GM21825 (cell line): ENCODE measurements at regions not wholly inside any gene's neighbourhood (a gene's known extent, or its start where the extent isn't known, plus 50 kb on each side); places are given as distances from the start of the nearest gene placed in this dataset.
"Not testable (repeated sequence)": the region's sequence is repeated elsewhere in the genome, so short reads cannot be mapped to it uniquely, and the experiment has no call there.

Experiments used
- ATAC-seq: cut with Tn5 transposase; IDR thresholded peaks from one replicate; pipeline ENCODE4 v1.9.1; 2021; ENCODE audit warnings: mild to moderate bottlenecking, moderate library complexity; ENCODE audit not compliant: unreplicated experiment

DNA sequence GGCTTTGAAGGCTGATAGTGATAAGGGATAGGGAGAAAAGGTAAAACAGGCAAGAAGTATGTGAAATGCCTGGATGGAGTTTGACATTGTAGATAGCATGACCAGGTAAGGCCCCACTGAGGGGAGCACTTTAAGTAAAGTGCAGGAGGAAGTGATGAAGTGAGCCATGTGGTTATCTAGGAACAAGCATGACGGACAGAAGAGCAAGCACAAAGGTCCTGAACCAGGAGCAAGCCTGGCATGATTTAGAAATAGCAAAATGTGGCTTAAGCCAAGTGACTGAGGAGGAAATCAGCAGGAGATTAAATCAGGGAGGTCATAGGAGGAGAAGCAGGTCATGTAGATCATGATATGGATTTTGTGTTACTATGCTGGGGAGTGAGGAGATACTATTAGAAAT, 129.2 kb downstream of the GLUL start:
- no peak for ATAC-seq

DNA sequence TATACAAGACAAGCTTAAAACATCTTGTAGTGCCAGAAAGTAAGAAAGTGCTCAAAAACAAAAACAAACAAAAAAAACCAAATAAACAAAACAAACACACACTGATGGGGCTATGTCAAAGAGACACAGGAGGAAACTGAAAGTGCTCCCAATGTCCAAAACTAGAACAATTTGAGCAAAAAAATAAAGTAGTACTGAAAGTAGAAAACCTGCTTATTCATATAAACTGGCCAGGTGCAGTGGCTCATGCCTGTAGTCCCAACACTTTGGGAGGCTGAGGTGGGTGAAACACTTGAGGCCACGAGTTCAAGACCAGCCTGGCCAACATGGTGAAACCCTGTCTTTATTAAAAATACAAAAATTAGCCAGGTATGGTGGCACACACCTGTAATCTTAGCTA, 129.9 kb downstream of the GLUL start:
- ATAC-seq: no peak

DNA sequence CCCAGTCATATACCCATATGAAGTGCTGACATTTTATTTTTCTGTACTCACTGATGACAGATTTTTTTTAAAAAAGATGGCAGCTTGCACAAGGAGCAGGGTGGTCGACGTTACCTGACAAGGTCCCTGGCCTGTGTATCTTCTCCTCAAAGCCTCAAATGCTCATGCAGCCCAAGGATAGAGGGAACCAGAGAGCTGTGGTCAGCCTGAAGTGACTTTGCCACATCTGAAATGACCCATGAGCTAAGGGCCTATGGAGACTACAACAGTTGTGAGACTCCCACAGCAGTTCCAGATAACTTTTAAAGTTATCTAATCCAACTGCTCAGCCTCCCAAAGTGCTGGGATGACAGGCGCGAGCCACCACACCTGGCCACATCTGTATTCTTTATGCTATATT, 131.1 kb downstream of the GLUL start:
- ATAC-seq: no peak

DNA sequence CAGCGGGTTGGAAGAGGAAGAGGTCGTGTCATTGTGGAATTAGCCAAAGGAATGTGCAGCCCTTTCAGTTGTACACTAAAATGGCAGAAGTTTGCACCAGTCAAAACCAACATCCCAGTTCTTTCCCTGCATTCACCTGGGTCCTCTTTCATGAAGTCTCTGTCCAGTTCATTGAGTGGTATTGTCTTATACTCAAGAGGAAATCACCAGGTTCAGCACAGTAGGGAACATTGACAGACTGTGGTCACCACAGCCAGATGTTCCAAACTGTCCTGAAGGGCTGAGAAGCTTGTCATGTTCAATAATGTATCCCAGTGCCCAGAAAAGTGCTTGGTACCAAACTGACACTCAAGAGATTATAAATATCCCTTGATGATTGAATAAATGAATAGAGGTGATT, 131.6 kb downstream of the GLUL start:
- no peak for ATAC-seq

DNA sequence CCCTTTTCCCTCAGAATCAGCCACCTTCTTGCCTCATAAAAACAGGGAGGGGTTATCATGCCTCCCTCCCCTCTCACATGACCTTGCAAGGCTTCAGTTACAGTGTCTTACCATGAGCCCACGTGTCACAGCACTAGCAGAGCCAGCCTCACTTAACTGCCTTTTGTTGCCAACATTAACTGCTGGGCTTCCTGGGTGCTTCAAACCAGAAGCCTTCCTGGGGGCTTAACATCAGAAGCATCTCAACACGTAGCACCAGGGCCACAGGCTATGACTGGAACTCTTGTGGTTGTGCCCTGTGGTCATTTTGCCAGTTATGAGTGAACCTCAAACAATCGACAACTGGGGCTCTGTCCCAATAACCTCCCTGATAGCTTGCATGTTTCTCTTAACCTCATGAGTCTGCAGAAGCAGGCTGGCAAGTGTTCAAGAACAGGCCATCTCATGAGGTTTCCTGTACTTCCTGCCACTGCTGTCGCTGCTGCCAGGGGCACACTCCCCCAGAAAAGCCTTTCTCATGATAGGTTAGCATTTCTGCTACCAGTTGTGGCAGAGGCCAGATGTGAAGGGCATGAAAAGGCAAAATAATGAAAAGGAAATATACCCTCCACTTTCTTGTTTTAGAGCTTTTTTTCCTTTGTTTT, 132.2 kb downstream of the GLUL start:
- ATAC-seq: peak; percentile 66

DNA sequence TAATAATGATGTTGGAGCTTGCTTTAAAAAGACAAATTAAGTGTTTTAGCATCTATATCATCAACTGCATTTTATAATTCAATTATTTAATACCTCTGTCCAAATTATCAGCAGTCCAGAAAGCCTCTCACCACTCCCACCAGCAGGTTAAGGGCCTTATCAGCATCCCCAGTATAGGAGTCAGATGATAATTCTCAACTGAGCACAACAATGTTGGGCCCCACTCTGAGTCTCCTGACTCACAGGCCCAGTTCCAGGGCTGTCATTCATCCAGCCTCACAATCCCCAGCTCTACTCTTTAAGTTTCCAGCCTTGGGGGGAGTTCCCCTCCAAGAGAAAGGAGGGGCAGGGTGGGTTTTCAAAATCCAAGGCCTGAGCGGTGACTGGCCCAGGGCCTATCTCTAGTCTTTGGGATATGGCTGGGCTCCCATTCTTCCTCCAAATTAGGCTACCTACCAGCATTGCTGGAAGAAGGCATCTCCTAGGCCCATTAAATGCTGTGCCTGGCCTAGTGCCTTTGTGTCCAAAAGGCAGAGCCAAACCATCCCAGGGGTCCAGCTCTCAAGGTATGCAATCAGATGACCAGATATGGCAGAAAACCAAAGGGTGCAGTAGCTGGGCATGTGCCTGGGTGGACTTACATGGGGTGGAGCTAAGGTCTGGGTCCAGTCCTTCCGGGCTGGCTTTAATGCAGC, 134.1 kb downstream of the GLUL start:
- ATAC-seq: no peak

DNA sequence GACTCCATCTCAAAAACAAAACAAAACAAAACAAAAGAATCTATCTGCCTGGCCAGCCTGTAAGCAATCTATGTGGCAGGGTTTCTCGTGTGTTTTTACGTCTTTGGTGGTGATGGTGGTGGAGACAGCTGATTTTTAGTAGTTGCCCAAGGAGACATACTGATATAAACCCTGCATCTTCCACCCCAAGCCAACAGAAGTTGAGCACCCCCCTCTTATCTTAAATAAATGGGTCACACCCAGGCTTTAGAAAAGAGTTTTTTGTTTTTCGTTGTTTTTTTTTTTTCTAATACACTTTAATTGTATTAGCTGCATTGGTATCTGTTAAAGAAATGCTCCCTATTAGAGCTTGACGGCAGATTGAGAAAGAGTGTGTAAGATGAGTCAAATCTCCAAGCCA, 134.7 kb downstream of the GLUL start:
- no peak for ATAC-seq

DNA sequence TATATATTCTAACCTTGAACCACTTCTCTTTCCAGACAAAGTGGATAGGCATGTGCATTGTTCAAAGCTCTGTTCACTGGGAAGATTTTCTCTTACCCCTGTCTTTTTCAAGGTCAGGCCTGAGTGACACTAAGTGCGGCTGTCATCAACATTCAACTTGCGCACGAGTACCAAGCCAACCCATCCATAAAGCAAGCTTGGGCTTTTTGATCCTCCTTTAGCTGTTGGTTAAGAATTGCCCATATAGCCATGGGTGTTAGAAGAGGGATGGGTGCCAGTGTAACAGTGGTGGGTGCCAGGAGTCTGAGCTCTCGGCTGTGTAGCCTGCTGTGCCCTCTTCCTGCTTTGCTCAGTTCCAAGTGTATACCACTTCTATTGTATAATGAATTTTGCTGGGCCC, 136.1 kb downstream of the GLUL start:
- no peak for ATAC-seq

DNA sequence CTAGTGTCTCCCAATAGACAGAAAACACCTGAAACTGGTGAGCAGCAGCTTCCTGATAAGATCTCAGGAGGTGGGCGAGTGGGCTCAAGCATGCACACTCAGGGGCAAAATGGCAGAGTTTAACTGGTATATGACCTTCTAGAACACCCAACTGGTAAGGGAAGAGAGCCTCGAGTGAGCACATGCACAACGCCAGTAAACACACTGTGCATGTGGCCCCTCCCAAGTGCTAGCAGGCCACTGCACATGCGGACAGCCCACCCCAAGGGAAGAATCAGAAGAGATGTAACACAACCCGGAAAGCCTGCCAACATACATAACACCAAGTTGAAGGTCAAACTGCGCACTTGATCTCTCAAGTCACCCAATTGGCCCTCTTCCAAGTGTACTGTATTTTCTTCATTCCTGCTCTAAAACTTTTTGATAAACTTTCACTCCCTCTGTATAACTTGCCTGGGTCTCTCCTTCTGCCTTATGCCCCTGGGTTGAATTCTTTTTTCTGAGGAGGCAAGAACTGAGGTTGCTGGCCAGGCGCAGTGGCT, 138.2 kb downstream of the GLUL start:
- ATAC-seq: no peak

DNA sequence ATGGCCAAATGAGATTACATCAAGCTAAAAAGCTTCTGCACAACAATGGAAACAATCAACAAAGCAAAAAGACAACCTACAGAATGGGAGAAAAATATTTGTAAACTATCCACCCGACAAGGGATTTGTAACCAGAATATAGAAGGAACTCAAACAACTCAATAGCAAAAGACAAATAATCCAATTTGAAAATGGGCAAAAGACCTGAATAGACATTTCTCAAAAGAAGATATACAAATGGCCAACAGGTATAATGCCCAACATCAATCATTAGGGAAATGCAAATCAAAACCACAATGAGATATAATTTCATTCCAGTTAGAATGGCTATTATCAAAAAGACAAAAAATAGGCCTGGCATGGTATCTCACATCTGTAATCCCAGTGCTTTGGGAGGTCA, 140.0 kb downstream of the GLUL start:
- ATAC-seq: no peak

DNA sequence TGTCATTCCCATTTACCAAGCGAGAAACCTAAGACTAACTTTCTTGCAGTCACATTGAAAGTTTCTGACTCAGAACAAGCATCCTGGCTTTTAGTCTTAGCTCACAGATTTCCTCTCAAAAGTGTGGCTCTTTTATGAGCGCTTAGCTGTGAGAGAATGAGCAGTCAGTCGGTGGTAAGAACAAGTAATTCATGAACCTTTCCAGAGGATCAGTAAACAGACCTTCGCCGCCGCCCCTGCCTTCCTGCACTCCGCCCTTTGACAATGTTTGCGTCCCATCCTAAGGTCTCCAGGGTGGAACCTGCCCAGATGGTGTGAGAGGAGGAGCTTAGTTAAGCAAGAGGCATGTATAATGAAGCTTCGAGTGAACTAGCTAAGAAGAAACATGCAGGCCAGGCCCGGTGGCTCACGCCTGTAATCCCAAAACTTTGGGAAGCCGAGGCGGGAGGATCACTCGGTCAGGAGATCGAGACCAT, 142.4 kb downstream of the GLUL start:
- peak; percentile 85 for ATAC-seq

DNA sequence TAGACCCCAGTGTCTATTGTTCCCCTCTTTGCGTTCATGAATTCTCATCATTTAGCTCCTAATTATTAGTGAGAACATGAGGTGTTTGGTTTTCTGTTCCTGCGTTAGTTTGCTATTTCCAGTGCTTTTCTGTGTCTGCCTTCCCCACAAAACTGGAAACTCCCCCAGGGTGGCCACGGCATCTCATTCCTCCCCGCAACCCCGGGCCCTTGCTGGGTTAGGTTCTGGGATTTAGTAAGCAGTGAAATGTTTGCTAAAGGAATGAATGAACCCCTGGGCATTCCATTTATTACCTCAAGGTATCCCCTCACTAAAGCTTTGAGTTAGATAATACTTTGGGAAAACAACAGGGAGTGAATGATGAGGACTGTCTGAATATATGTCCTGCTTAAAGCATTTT, 142.9 kb downstream of the GLUL start:
- peak; percentile 39 for ATAC-seq

DNA sequence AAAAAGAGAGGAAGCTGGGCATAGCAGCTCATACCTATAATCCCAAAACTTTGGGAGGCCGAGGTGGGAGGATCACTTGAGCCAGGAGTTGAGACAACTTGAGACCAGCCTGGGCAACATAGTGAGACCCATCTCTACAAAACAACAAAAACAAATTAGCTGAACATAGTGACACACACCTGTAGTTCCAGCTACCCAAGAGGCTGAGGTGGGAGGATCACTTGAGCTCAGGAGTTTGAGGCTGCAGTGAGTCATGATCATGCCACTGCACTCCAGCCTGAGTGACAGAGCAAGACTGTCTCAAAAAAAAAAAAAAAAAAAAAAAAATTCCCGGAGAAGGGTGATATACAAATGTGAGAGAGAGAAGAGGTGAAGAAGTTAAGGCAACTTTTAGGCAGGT, 143.8 kb downstream of the GLUL start:
- ATAC-seq: not testable (repeated sequence)

DNA sequence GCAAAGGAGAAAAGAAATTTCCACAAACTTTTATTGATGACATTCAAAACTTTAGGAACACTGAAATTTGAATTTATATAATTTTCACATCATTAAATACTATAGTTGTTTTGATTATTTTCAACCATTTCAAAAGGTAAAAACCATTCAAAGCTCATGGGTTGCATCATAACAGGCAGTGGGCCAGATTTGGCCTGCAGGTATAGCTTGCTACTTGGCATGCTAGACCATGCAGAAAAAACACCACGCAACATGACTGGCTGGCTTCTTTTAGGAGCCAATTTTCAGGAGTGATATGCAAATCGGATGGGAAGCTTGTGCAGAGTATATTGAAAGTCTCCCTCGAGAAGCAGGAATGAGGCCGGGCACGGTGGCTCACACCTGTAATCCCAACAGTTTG, 144.8 kb downstream of the GLUL start:
- ATAC-seq: no peak

DNA sequence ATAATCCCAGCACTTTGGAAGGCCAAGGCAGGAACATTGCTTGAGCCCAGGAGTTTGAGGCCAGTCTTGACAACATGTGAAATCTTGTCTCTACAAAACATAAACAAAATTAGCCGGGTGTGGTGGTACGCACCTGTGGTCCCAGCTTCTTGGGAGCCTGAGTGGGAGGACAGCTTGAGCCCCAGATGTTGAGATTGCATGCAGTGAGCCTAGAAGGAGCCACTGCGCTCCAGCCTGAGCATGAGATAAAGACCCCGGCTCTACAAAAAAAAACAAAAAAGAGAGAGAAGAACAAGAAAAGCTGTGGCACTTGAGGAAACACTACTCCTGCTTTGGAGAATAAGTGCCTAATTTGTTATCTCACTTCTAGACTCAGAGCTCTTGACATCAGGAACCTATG, 146.6 kb downstream of the GLUL start:
- ATAC-seq: no peak

DNA sequence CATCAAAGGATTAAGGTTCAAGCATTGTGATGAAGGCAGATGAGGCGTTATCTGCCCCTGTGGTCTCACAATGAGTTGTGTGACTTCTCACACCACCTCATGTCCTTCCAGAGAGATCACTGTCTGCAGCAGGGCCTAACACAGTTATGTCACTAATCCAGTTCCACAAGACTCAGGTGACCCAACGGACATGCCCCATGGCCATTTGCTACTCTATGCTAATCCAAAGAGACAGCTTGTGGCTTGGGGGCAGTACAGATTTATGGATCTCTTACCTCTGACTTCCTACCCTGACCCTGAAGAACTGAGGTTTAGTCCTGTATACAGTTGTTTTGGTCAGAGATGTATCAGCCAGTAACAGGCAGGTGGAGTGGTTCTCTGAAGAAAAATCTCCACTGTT, 147.1 kb downstream of the GLUL start:
- no peak for ATAC-seq

DNA sequence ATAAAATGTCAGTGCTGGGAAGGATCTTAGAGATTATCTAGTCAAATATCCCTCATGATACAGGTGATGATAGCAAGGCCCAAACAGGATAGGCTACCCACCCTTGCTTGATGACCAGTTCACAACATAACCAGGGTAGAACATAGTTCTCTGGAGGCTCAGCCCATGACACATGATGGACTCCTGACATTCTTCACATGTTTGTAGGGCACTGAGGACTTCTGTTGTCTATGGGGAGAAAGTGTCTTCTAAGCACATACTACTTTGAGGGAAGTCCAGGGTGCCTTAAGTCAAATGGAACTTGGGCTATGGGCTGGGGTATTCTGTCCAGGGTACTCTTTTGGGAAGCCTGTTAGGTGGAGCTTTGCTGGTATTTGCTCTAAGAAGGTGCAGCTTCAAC, 148.9 kb downstream of the GLUL start:
- ATAC-seq: no peak

DNA sequence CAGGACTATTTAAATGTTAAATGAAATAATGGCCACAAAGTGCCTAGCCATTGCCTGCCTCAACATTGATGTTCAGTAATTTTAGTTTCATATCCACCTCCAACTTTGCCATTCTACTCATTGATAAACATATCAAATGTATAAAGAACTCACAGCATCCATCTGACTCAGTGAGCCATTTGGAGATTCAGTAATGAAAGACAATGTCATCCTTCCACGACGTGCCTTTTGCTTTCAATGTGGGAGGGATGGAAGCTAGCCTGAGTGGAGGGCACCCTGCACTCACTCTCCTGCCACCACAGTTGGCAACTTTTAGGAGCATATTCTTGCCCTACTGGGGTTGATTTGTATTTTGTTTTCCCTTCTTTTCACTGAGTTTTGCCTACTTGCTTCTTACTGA, 151.5 kb downstream of the GLUL start:
- ATAC-seq: no peak

DNA sequence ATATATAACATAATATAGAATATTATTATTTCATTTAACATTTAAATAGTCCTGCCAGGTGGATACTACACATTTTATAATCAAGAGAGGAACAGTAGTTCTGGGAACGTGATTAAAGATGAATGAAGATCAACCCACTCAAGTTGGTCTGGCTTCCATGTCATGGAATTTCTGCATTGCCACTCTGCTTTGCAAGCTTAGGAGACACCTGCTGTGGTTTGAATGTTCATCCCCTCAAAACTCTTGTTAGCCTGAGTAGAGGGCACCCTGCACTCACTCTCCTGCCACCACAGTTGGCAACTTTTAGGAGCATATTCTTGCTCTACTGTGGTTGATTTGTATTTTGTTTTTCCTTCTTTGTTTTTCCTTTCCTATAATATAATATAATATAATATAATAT, 153.2 kb downstream of the GLUL start:
- no peak for ATAC-seq

DNA sequence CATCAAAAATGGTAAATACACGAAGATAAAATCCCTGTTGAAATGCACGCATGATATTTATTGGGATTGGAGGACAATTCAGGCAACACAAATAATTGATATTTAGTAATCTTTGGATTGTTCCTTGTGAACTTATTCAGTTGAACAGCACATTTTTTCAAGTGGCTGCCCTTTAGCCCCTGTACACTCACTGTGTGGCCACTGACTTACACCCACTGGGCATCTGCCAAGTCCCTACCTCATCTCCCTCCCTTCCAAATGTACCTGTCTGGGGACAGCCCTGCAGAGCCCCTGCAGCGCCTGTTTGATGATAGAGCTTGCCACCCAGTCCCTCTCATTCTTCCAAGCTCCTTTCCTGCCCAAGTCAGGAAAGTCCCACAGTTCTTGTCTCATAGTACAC, 154.3 kb downstream of the GLUL start:
- ATAC-seq: no peak

DNA sequence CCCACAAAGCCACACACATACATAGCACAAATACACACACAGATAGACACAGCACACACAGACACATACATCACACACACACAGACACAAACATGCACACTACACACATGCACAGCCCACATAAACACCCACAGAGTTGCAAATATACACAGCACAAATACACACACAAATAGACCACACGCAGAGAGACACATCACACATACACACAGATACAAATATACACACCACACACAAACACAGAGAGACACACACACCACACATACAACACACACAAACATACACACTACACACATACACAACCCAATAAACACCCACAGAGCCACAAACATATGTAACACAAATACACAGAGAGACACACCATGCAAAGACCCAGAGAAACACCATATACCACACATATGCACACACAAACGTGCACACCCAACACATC, 154.9 kb downstream of the GLUL start:
- ATAC-seq: no peak

DNA sequence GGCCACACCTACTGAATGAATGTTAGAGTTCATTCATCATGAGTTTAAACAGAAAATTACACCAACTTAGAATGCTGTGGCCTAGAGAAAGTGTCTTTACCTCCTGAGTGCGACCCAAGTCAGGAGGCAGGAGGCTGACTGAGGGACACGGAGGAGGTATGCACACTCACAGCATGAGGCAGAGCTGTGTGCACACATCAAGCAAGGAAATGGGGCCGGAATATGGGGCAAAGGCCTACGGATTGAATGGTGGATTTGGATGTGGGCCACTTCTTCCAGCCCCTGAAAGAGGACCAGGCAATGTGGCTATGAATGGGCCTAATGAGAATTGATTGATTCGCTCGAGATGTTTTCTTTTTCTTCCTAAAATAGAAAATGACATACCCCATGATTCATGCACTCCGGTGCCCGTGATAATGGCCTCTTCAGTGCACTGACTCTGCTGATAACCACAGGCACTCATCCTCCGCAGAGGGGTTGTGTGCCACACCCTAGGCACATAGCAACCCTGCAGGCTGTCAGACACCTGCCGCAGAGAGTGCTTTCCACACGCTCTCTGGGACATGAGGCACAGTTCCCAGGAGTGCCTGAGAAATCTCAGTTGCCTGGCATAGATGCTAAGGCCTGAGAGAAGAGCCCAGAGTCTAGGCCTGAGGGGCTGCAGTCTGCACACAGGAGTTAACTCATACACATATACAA, 155.5 kb downstream of the GLUL start:
- no peak for ATAC-seq
